Renal pelvis (tissue), 1 donor: ENCODE measurements at regions not wholly inside any gene's neighbourhood (a gene's known extent, or its start where the extent isn't known, plus 50 kb on each side); places are given as distances from the start of the nearest gene placed in this dataset.

Experiments
- DNase-seq: peaks from one replicate; pipeline ENCODE4 v3.0.0-alpha.2; 2013

GRCh38 chr17:79398441-79398840, 212.4 kb downstream of the RBFOX3 start:
- no peak for DNase-seq

DNA sequence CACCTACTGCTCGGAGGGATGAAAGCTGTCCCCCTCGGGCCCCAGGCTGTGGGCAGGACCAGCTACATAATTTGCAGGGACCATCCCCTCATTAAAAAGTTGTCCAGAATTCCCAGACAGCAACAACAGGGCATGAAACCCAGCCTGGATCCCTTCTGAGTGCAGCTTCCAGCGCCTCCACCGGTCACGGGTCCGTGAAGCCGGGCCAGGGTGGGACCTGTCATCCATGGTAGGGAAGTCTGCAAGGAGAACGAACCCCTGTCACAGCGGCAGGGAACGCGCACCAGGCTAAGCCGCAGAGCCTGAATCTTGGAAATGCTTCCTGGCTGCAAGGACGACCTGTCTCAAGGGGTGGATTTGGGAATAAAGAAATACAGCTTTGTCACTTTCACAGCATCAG, 214.2 kb downstream of the RBFOX3 start:
- DNase-seq = no peak

- DNase-seq = no peak
Measured at GRCh38 chr17:79395545-79395944, 215.3 kb downstream of the RBFOX3 start.

DNA sequence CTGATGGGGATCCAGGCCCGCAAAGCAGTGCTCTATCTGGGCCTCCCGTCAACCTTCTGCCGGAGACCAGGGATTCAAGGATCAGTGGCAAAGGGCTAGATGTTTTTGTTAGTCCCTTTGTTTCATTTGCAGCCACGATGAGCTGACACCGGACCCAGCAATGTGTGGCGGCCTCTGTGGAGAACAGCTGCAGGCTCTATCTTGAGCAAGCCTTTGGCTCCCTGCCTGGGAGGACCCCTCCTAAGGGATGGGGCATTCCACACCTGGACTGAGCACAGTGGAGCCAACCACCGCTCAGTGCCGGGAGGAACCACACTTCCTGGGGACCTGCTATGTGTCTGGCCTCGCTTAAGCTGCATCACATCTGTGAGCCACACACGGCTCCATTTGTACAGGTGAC, 215.8 kb downstream of the RBFOX3 start:
- DNase-seq = no peak

DNA sequence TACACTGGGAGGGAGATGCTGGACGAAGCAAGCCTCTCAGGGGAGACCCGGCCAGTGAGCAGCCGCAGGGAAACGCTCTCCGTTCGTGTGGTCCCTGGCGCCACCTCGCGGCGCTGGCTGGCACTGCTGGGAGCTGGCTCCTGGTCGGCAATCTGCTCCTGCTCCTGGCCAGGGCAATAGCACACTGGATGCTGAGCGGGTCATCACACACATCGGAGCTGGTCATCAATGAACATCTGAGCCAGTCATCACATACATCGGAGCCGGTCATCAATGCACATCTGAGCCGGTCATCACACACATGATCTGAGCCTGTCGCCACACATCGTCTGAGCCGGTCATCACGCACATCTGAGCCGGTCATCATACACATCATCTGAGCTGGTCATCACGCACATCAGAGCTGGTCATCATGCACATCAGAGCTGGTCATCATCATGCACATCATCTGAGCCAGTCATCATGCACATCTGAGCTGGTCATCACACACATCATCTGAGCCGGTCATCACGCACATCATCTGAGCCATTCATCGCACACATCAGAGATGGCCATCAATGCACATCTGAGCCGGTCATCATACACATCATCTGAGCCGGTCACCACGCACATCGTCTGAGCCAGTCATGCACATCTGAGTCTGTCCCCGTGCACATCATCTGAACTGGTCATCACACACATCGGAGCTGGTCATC, 217.3 kb downstream of the RBFOX3 start:
- peak; percentile 66 for DNase-seq

- DNase-seq = no peak
Measured at GRCh38 chr17:79392598-79392997, 218.3 kb downstream of the RBFOX3 start.

- DNase-seq = peak; percentile 60
Measured at GRCh38 chr17:79391376-79392233, 219.2 kb downstream of the RBFOX3 start.

GRCh38 chr17:79389896-79390295, 221.0 kb downstream of the RBFOX3 start:
- no peak for DNase-seq

DNA sequence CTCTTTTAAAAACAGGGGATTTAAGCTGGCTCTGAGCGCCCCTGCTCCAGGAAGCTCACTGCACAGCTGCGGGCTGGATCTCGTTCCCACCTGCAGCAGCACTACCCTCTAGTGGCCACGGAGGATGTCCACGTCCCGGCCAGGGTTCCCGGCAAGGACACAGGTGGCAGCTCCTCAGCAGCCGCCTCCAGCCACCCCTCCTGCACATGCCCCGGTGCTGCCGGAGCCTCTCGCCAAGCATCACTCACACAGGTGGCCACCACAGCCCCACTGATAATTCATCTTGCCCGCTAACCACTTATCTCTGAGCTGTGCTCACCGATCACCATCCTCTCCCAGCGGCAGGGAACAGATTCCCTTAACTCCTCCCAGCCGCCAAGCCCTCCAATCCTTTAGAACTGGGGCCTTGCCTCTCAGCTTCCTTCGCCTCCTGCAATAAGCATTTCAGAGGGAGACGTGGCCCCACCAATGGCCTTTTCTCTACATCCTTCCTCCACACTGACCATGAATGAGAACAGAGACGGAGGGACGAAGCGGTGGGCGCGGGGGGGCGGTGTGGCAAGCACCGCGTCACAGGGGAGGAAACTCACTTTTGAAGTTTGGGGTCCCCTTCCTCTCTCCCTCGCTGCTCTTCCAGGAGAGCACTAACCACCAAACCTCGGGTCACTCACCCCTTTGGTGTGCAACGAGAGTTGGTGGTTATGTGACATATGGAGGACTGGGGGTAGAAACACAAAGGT, 222.1 kb downstream of the RBFOX3 start:
- peak; percentile 54 for DNase-seq

DNA sequence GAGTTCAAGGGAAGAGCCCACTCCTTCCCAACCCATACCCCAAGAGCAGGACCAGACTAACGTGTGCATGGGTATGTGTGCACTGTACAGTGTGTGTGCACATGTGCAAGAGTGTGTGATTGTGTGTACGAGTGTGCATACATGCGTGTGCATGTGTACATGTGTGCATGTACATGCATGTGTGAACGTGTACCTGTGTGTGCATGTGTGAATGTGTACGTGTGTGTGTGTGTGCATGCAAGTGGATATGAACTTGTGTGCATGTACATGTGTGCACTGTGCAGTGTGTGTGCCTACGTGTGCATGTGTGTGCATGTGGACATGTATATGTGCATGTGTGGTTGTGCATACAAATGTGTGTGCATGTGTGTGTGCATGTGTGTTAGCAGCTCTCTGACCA, 223.1 kb downstream of the RBFOX3 start:
- no peak for DNase-seq

GRCh38 chr17:79385962-79386563, 224.8 kb downstream of the RBFOX3 start:
- DNase-seq = no peak

DNA sequence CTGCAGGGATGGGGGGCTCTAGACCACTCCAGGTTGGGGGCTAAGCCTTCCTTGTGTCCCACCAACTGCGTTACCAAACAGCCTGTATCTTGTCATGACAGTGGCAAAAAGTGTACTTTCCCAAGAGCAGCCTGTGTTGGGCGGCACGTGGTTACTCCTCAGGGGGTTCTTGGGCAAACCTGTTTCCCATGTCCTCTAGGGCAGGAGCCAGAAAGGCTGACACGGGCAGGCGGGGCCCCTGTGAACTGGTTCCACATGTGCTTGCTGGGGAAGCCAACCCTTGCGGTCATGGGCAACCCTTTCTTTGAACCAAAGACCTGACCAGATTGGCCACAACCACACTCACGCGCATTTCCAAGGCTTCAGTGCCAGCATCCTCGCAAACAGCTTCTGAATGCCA, 228.5 kb downstream of the RBFOX3 start:
- DNase-seq = no peak

GRCh38 chr17:79379700-79380445, 231.0 kb downstream of the RBFOX3 start:
- no peak for DNase-seq

DNA sequence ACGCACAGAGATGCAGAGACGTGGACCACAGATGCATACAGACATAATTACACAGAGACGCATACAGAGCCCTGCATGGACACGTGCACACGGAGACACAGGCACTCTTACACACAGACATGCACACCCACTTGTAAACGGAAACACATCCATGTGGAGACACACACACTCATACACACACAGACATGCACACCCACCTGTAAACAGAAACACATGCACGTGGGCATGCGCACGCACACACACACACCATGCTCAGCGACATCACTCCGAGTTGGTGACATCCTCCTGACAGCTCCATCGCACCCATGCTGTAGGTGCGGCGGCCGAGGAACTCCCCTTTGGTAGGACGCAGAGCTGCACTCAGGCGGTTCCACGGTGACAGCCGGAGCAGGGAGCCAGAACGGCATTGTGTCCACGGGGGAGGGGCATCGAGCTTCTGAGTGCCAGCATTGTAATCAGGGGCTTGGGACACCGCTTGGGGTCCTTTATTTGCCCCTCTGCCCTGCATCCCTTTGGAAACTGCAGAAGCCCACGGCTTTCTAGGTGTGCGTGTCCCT, 233.5 kb downstream of the RBFOX3 start:
- DNase-seq = no peak

DNA sequence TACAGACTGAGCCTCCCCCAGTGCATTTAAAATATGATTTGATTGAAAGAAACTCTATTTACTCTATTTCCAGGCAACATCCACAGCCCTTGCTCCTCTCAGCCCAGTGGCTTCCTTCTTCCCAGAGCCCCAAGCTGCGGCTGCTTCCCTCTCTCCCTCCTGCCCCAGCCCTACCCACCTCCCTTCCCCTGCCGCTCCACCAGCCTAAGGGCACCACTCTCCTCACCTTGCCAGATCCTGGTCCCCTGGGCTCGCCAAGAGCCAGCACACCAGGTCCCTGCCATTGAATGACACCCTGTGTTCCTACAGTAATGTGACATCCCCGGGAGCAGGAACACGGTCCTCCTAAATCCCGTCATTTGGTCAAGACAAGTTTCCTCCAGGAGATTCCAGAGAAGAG, 236.0 kb downstream of the RBFOX3 start:
- no peak for DNase-seq

DNA sequence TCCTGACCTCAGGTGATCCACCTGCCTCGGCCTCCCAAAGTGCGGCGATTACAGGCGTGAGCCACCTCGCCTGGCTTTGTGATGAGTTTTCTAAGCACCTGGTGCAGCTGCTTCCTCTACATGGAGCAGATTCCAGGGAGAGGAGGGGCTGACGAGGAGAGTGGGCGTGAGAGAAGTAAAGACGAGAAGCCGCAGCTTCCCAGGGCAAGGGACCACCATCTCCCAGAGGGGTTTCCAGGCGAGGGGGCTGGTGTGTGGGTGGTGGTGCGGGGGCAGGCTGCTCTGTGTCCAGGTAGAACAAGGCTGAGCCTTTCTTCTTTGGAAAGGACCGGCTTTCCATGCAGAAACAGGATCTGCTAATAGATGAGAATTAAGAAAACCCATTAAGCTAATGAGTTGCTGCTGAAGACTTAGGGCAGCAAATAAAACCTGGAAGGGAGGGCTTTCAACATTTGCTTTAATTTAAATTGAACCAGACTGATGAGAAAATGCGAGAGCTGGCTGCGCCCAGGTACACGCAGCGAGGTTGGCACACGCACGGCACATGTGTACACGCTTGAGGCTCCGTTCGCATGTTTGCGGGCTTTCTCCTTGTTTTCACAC, 236.7 kb downstream of the RBFOX3 start:
- no peak for DNase-seq

GRCh38 chr17:79372470-79373238, 238.2 kb downstream of the RBFOX3 start:
- no peak for DNase-seq

GRCh38 chr17:79371984-79372383, 238.9 kb downstream of the RBFOX3 start:
- DNase-seq = no peak

- no peak for DNase-seq
Measured at GRCh38 chr17:79370594-79370993, 240.3 kb downstream of the RBFOX3 start.

GRCh38 chr17:79370126-79370525, 240.7 kb downstream of the RBFOX3 start:
- no peak for DNase-seq
